ENCODE measurements at regions not wholly inside any gene's neighbourhood (a gene's known extent, or its start where the extent isn't known, plus 50 kb on each side); places are given as distances from the start of the nearest gene placed in this dataset.

DNA sequence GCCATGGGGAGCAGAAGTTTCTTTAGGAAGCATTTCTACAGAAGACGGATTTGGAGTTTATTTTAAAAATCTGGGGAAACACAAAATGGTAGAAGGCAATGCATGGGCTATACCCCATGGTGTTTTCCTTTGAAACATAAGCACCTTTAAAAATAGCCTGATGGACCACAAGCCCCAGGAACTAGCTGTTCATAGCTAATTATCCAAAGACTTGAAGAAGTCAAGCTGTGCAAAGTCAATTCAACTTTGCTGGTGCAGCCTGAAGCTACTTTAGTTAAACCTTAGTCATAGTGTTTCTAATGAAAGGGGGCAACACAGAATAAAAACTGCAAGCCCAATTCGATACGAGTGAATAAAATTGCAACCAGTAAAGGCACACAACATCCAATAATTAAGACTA, 732.5 kb downstream of the GALC start:
- TF ChIP-seq, protein P1, sequence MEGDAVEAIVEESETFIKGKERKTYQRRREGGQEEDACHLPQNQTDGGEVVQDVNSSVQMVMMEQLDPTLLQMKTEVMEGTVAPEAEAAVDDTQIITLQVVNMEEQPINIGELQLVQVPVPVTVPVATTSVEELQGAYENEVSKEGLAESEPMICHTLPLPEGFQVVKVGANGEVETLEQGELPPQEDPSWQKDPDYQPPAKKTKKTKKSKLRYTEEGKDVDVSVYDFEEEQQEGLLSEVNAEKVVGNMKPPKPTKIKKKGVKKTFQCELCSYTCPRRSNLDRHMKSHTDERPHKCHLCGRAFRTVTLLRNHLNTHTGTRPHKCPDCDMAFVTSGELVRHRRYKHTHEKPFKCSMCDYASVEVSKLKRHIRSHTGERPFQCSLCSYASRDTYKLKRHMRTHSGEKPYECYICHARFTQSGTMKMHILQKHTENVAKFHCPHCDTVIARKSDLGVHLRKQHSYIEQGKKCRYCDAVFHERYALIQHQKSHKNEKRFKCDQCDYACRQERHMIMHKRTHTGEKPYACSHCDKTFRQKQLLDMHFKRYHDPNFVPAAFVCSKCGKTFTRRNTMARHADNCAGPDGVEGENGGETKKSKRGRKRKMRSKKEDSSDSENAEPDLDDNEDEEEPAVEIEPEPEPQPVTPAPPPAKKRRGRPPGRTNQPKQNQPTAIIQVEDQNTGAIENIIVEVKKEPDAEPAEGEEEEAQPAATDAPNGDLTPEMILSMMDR (IDR thresholded peaks at IDR 0.05; ENCODE audit: insufficient read depth, low read depth, low read length), result no peak
- TF ChIP-seq EZH2 (IDR thresholded peaks at IDR 0.05; ENCODE audit: insufficient read depth, low read length), result no peak
